Right atrium auricular region (tissue), 2 donors: ENCODE measurements at regions not wholly inside any gene's neighbourhood (a gene's known extent, or its start where the extent isn't known, plus 50 kb on each side); places are given as distances from the start of the nearest gene placed in this dataset.

Experiments used
- DNase-seq: peaks from one replicate; pipeline ENCODE4 v3.0.0-alpha.2; 2019; ENCODE audit warnings: low spot score
- H3K27ac ChIP-seq, 2 donors: fragments of 200-600 bp; sonication (generic); 1 replicate in 1 of 2; 2 replicates in 1 of 2; pipeline ENCODE4 v1.5.1; 2016 to 2019
- H3K27me3 ChIP-seq, 2 donors: fragments of 200-600 bp; sonication (generic); one replicate each; pipeline versions ENCODE4 v1.5.1 to v1.6.0; 2017 to 2019
- H3K36me3 ChIP-seq: fragments of 200-600 bp; sonication (generic); one replicate; pipeline ENCODE4 v1.5.1; 2016
- H3K4me1 ChIP-seq, 2 donors: fragments of 200-600 bp; sonication (generic); one replicate each; pipeline versions ENCODE4 v1.5.1 to v1.6.0; 2017 to 2019
- H3K4me3 ChIP-seq, 2 donors: fragments of 200-600 bp; sonication (generic); 1 replicate in 1 of 2; 2 replicates in 1 of 2; pipeline ENCODE4 v1.5.1; 2017 to 2019; ENCODE audit warnings: mild to moderate bottlenecking in 1 of 2, moderate library complexity in 1 of 2
- H3K9me3 ChIP-seq, 2 donors: fragments of 200-600 bp; sonication (generic); one replicate each; pipeline ENCODE4 v1.5.1; 2019
- TF ChIP-seq, protein P1 (sequence below), 2 donors: fragments of 200-600 bp; sonication (generic); IDR thresholded peaks; one replicate each; pipeline ENCODE4 v1.5.1; 2019; ENCODE audit warnings: antibody characterized with exemption in 2 of 2

- Histone ChIP-seq H3K4me3 (peak overlapping the region; percentile 34 to 51), H3K4me1 (peaks cover 0 to 7% of the 10 kb centered on the region in 2 donors), H3K36me3 (no peaks in the 10 kb centered on the region), H3K27ac (peak overlapping the region; percentile 54 to 72), H3K27me3 (no peaks in the 10 kb centered on the region), H3K9me3 (no peaks in the 10 kb centered on the region)
- peak; percentile 87 for DNase-seq
- TF ChIP-seq, protein P1, sequence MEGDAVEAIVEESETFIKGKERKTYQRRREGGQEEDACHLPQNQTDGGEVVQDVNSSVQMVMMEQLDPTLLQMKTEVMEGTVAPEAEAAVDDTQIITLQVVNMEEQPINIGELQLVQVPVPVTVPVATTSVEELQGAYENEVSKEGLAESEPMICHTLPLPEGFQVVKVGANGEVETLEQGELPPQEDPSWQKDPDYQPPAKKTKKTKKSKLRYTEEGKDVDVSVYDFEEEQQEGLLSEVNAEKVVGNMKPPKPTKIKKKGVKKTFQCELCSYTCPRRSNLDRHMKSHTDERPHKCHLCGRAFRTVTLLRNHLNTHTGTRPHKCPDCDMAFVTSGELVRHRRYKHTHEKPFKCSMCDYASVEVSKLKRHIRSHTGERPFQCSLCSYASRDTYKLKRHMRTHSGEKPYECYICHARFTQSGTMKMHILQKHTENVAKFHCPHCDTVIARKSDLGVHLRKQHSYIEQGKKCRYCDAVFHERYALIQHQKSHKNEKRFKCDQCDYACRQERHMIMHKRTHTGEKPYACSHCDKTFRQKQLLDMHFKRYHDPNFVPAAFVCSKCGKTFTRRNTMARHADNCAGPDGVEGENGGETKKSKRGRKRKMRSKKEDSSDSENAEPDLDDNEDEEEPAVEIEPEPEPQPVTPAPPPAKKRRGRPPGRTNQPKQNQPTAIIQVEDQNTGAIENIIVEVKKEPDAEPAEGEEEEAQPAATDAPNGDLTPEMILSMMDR (IDR thresholded peaks at IDR 0.05), result peak in 1 of 2 donors; percentile 46
Observed at GRCh38 chr9:6080154-6080716, 64.8 kb upstream of the RANBP6 start.

- TF ChIP-seq, protein P1 (IDR thresholded peaks at IDR 0.05), result no peak
- Histone ChIP-seq H3K9me3 (no peaks in the 10 kb centered on the region), H3K36me3 (no peaks in the 10 kb centered on the region), H3K4me1 (peaks cover 0 to 7% of the 10 kb centered on the region in 2 donors), H3K27ac (peak overlapping the region in 1 of 2 donors; percentile 54), H3K4me3 (peak overlapping the region in 1 of 2 donors; percentile 51), H3K27me3 (no peaks in the 10 kb centered on the region)
- no peak for DNase-seq
Observed at GRCh38 chr9:6079386-6079785, 64.0 kb upstream of the RANBP6 start.

DNA sequence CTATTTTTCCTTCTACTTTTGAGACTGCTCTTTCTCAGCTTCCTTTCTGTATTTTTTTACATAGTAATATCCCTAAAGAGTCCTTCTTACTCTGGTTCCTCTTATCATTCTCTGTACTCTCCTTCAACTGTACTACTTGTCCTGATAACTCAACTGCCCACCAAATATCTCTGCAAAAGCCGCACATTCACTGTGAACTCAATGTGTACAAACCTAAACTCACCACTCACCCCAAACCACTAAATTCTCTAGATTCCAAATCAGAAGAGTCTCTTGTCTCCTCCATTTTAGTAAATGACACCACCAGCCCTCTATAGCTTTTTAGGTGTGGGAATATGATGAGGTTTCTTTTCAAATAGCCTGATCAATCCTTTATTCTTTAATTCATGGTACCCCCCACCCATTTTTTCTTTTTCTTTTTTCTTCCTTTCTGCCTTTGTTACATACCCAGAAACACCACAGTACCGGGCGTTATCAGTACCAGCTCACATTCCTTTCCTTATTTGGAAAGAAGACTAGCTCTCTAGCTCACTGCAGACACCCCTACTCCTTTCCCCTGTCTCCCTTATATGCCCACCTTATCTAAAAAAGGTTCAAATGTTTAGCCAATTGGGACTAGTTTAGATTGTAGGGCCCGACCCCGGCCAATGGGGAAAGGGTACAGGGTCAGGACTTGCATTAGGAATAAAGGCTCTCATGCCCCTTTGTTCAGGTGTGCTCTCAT lies 63.1 kb upstream of the RANBP6 start:
- DNase-seq, result no peak
- TF ChIP-seq, protein P1 (IDR thresholded peaks at IDR 0.05), result no peak
- Histone ChIP-seq H3K4me3 (no peak overlapping the region), H3K36me3 (no peaks in the 10 kb centered on the region), H3K27ac (no peak overlapping the region), H3K4me1 (peaks cover 0 to 7% of the 10 kb centered on the region in 2 donors), H3K9me3 (no peaks in the 10 kb centered on the region), H3K27me3 (no peaks in the 10 kb centered on the region)

GRCh38 chr9:6076851-6077250 lies 61.4 kb upstream of the RANBP6 start:
- Histone ChIP-seq H3K4me1 (peaks cover 0 to 7% of the 10 kb centered on the region in 2 donors), H3K27me3 (no peaks in the 10 kb centered on the region), H3K27ac (no peak overlapping the region), H3K9me3 (no peaks in the 10 kb centered on the region), H3K4me3 (no peak overlapping the region), H3K36me3 (no peaks in the 10 kb centered on the region)
- TF ChIP-seq, protein P1 (IDR thresholded peaks at IDR 0.05), result no peak
- no peak for DNase-seq

DNA sequence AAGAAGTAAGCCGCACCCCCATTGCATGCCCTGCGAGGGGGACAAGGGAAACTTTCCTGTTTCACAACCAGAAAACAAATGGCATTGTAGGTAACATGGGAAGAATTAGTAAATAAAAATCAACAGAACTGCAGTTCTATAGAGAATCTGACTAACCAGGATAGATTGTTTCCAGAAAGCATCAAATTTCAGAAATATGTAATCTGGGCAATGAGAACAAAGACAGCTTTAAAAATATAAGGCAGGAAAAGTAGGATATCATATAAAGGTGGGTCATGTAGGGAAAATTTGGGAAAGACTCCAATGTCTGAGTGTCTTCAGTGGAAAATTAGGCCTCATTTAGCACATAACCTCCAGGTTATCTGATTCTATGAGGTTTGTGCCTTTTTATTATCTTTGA lies 58.3 kb upstream of the RANBP6 start:
- Histone ChIP-seq H3K36me3 (no peaks in the 10 kb centered on the region), H3K27me3 (no peaks in the 10 kb centered on the region), H3K9me3 (no peaks in the 10 kb centered on the region), H3K4me3 (no peak overlapping the region), H3K4me1 (no peaks in the 10 kb centered on the region), H3K27ac (no peak overlapping the region)
- no peak for DNase-seq
- TF ChIP-seq, protein P1 (IDR thresholded peaks at IDR 0.05), result no peak
